H1 (cell line): ENCODE measurements at regions not wholly inside any gene's neighbourhood (a gene's known extent, or its start where the extent isn't known, plus 50 kb on each side); places are given as distances from the start of the nearest gene placed in this dataset.

Experiments
- CTCF ChIA-PET: fragments of 300-600 bp; sonication (Branson Sonifier 250); formaldehyde crosslinking; loops from one replicate; lab custom pipeline; 2021; ENCODE audit not compliant: partially characterized antibody; lab: Charles Lee
- POLR2A ChIA-PET: fragments of 300-600 bp; sonication (Branson Sonifier 250); formaldehyde crosslinking; loops from one replicate; lab custom pipeline; 2021; ENCODE audit warnings: inconsistent platforms; ENCODE audit not compliant: partially characterized antibody; lab: Charles Lee
- DNase-seq, 2 experiments: peaks; one replicate each; pipeline versions ENCODE4 v3.0.0 to v3.0.0-alpha.2; 2010 to 2022; ENCODE audit warnings: low spot score in 2 of 2, low read depth in 1 of 2, mixed read lengths in 1 of 2
- FAIRE-seq: peaks from 2 replicates; lab custom pipeline; 2011; peaks lifted over from hg19 to GRCh38; lab: Jason Lieb, UNC
- H2AFZ ChIP-seq: 2 replicates; pipeline ENCODE4 v1.8.1; 2012; ENCODE audit warnings: low read length, inconsistent platforms
- H2AK5ac ChIP-seq: 2 replicates; pipeline ENCODE4 v1.6.1; 2013; ENCODE audit warnings: low read depth, low read length
- H2BK120ac ChIP-seq: replicated peaks from 2 replicates; pipeline ENCODE3; 2013; ENCODE audit warnings: low read depth, low read length, inconsistent platforms
- H2BK12ac ChIP-seq: 2 replicates; pipeline ENCODE4 v1.6.1; 2013; ENCODE audit warnings: low read depth, low read length
- H2BK15ac ChIP-seq: 2 replicates; pipeline ENCODE4 v1.6.1; 2013; ENCODE audit warnings: low read length
- H2BK20ac ChIP-seq: 2 replicates; pipeline ENCODE4 v1.6.1; 2013; ENCODE audit warnings: low read length
- H2BK5ac ChIP-seq: 2 replicates; pipeline ENCODE4 v1.6.1; 2013; ENCODE audit warnings: low read depth, low read length
- H3K14ac ChIP-seq: 2 replicates; pipeline ENCODE4 v1.6.1; 2013; ENCODE audit warnings: inconsistent platforms; ENCODE audit not compliant: insufficient read length
- H3K18ac ChIP-seq: 2 replicates; pipeline ENCODE4 v1.6.1; 2013; ENCODE audit warnings: low read length; ENCODE audit errors: extremely low read depth
- H3K23ac ChIP-seq: 2 replicates; pipeline ENCODE4 v1.6.1; 2013; ENCODE audit warnings: inconsistent platforms; ENCODE audit not compliant: insufficient read length
- H3K23me2 ChIP-seq: 2 replicates; pipeline ENCODE4 v1.6.1; 2013; ENCODE audit warnings: low read depth, low read length
- H3K27ac ChIP-seq: 2 replicates; pipeline ENCODE4 v1.6.1; 2011; ENCODE audit warnings: low read depth, low read length, inconsistent platforms
- H3K27me3 ChIP-seq, 4 experiments: replicated peaks in 1 of 4; 1 replicate in 1 of 4; 2 replicates in 3 of 4; pipeline versions ENCODE4 v1.6.1 to v1.8.1; 2011 to 2013; ENCODE audit warnings: low read length in 3 of 4, mild to moderate bottlenecking in 3 of 4, inconsistent platforms in 2 of 4, mixed read lengths in 2 of 4, moderate library complexity in 1 of 4; ENCODE audit not compliant: control insufficient read depth in 3 of 4, insufficient read depth in 3 of 4; ENCODE audit errors: extremely low read depth in 1 of 4
- H3K36me3 ChIP-seq, 4 experiments: 2 replicates each; pipeline versions ENCODE4 v1.6.1 to v1.8.1; 2011 to 2013; ENCODE audit warnings: mild to moderate bottlenecking in 4 of 4, low read length in 3 of 4, moderate library complexity in 2 of 4, control low read depth in 1 of 4, inconsistent platforms in 1 of 4; ENCODE audit not compliant: insufficient read depth in 4 of 4, control insufficient read depth in 2 of 4
- H3K4ac ChIP-seq: replicated peaks from 2 replicates; pipeline ENCODE3; 2013; ENCODE audit warnings: low read length, low read depth, mixed read lengths, inconsistent platforms; ENCODE audit not compliant: insufficient read length
- H3K4me1 ChIP-seq, 4 experiments: replicated peaks in 1 of 4; 1 replicate in 1 of 4; 2 replicates in 3 of 4; pipeline versions ENCODE4 v1.6.1 to v1.8.1; 2011 to 2013; ENCODE audit warnings: low read length in 3 of 4, inconsistent platforms in 2 of 4, mixed read lengths in 1 of 4; ENCODE audit not compliant: insufficient read depth in 4 of 4, control insufficient read depth in 3 of 4
- H3K4me2 ChIP-seq, 2 experiments: 2 replicates each; pipeline versions ENCODE4 v1.6.1 to v1.8.1; 2011 to 2013; ENCODE audit warnings: low read depth in 2 of 2, low read length in 2 of 2, control low read depth in 1 of 2, inconsistent platforms in 1 of 2, mild to moderate bottlenecking in 1 of 2; ENCODE audit not compliant: insufficient read depth in 1 of 2
- H3K4me3 ChIP-seq, 4 experiments: fragments of 200-600, 300-600 bp in 1 of 4; sonication (generic), shearing (Covaris generic), sonication (Bioruptor Twin) in 1 of 4; 2 replicates each; pipeline versions ENCODE4 v1.5.1 to v1.8.1; 2011 to 2016; ENCODE audit warnings: low read length in 4 of 4, low read depth in 3 of 4, control low read depth in 2 of 4, inconsistent platforms in 2 of 4, mild to moderate bottlenecking in 2 of 4, mixed read lengths in 1 of 4, moderate library complexity in 1 of 4; ENCODE audit not compliant: insufficient read depth in 2 of 4; ENCODE audit errors: extremely low read depth in 1 of 4
- H3K56ac ChIP-seq: replicated peaks from 2 replicates; pipeline ENCODE3; 2013; ENCODE audit warnings: low read depth, mild to moderate bottlenecking, mixed read lengths, low read length, inconsistent platforms; ENCODE audit not compliant: insufficient read length
- H3K79me1 ChIP-seq: 2 replicates; pipeline ENCODE4 v1.6.1; 2013; ENCODE audit warnings: low read depth, low read length, control low read depth
- H3K79me2 ChIP-seq, 2 experiments: 2 replicates each; pipeline versions ENCODE4 v1.6.1 to v1.8.1; 2012 to 2013; ENCODE audit warnings: low read length in 2 of 2, mild to moderate bottlenecking in 2 of 2, inconsistent platforms in 1 of 2; ENCODE audit not compliant: insufficient read depth in 2 of 2, control insufficient read depth in 1 of 2
- H3K9ac ChIP-seq, 4 experiments: replicated peaks in 1 of 4; 1 replicate in 1 of 4; 2 replicates in 3 of 4; pipeline versions ENCODE4 v1.6.1 to v1.8.1; 2011 to 2013; ENCODE audit warnings: low read depth in 3 of 4, low read length in 3 of 4, control low read depth in 2 of 4, mild to moderate bottlenecking in 2 of 4, moderate library complexity in 2 of 4, inconsistent platforms in 1 of 4; ENCODE audit errors: extremely low read depth in 1 of 4
- H3K9me3 ChIP-seq, 2 experiments: 2 replicates each; pipeline versions ENCODE4 v1.6.1 to v1.8.1; 2012 to 2013; ENCODE audit warnings: mild to moderate bottlenecking in 2 of 2, moderate library complexity in 2 of 2, control low read depth in 1 of 2, inconsistent platforms in 1 of 2, low read depth in 1 of 2, low read length in 1 of 2, mixed read lengths in 1 of 2; ENCODE audit not compliant: insufficient read depth in 2 of 2
- H4K20me1 ChIP-seq, 2 experiments: replicated peaks in 1 of 2; 2 replicates each; pipeline versions ENCODE3 to v1.8.1; 2011 to 2013; ENCODE audit warnings: inconsistent platforms in 2 of 2, low read length in 2 of 2, mild to moderate bottlenecking in 1 of 2; ENCODE audit not compliant: insufficient read depth in 2 of 2, control insufficient read depth in 1 of 2
- H4K5ac ChIP-seq: 2 replicates; pipeline ENCODE4 v1.6.1; 2013; ENCODE audit warnings: low read length, low read depth, mixed read lengths, inconsistent platforms; ENCODE audit not compliant: insufficient read length
- H4K8ac ChIP-seq: 2 replicates; pipeline ENCODE4 v1.8.0; 2013; ENCODE audit warnings: mild to moderate bottlenecking, moderate library complexity, low read length, inconsistent platforms; ENCODE audit not compliant: insufficient read depth; ENCODE audit errors: extremely low read depth
- H4K91ac ChIP-seq: replicated peaks from 2 replicates; pipeline ENCODE3; 2013; ENCODE audit warnings: low read length, mixed read lengths, inconsistent platforms; ENCODE audit not compliant: insufficient read length
- POU5F1 ChIP-seq: IDR thresholded peaks from 2 replicates; pipeline ENCODE4 v1.6.1; 2011; ENCODE audit warnings: low read depth, mild to moderate bottlenecking, low read length, moderate library complexity
- SP2 ChIP-seq: IDR thresholded peaks from 2 replicates; pipeline ENCODE4 v1.6.1; 2012; ENCODE audit warnings: mild to moderate bottlenecking, low read length, inconsistent platforms
- SP4 ChIP-seq: IDR thresholded peaks from 2 replicates; pipeline ENCODE4 v1.6.1; 2012; ENCODE audit warnings: low read length, inconsistent platforms
- SUZ12 ChIP-seq: fragments of 200-600 bp; sonication (generic); IDR thresholded peaks from 2 replicates; pipeline ENCODE4 v1.6.1; 2012; ENCODE audit warnings: mild to moderate bottlenecking, inconsistent platforms, low read length, moderate library complexity, mixed read lengths
- TAF1 ChIP-seq: IDR thresholded peaks from 2 replicates; pipeline ENCODE4 v1.6.1; 2011; ENCODE audit warnings: mild to moderate bottlenecking, low read depth, low read length
- WGBS, 2 experiments: shearing (Covaris generic) in 1 of 2; methylation state at CpG; one replicate each; pipeline versions ENCODE4 v1.1.6 to v1.1.7; 2013 to 2015; ENCODE audit warnings: low lambda C conversion rate in 2 of 2, mixed read lengths in 2 of 2, inconsistent platforms in 1 of 2, low coverage in 1 of 2, missing lambda C conversion rate in 1 of 2; ENCODE audit not compliant: insufficient replicate concordance in 2 of 2, insufficient coverage in 1 of 2, insufficient read length in 1 of 2; ENCODE audit errors: extremely low coverage in 1 of 2, missing lambda C conversion rate in 1 of 2; 5-methylcytosine and 5-hydroxymethylcytosine counted together

DNA sequence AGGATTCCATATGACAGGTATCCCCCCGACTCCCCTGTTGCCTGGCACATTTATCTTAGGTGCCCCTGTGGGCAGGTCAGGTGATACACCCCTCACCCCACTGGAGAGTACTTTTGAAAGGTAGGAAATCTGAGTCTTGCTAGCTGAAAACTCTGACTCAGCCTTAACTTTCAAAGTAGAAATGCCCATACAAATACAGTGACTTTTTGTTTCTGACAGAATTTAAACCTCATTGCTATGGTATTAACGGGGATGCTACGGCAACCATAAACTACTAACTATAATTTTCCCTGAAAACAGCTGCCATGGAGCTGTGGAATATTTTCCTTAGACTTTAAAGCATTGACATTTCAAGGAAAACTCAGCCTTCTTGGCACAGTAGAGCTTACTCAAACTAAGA is 536.0 kb downstream of the RFPL4B start:
- Histone ChIP-seq H3K79me2 (no peaks in the 10 kb centered on the region), H2BK20ac (no peak overlapping the region), H3K79me1 (no peaks in the 10 kb centered on the region), H3K4me1 (no peaks in the 10 kb centered on the region; a peak in 1 of 7 replicates), H4K91ac (no peak overlapping the region), H3K4ac (no peak overlapping the region), H3K36me3 (no peaks in the 10 kb centered on the region), H3K9me3 (no peaks in the 10 kb centered on the region; a peak in 1 of 4 replicates), H2BK15ac (no peak overlapping the region), H3K23me2 (no peaks in the 10 kb centered on the region), H2AFZ (no peak overlapping the region), H2AK5ac (no peak overlapping the region), H3K27me3 (no peaks in the 10 kb centered on the region), H3K27ac (no peak overlapping the region), H3K56ac (no peak overlapping the region), H3K23ac (no peak overlapping the region), H3K14ac (no peak overlapping the region), H3K9ac (no peak overlapping the region), H3K4me2 (no peak overlapping the region), H2BK12ac (no peak overlapping the region), H2BK5ac (no peak overlapping the region), H3K18ac (no peak overlapping the region), H2BK120ac (no peak overlapping the region), H4K8ac (no peak overlapping the region), H3K4me3 (no peak overlapping the region), H4K20me1 (no peaks in the 10 kb centered on the region), H4K5ac (no peak overlapping the region)
- ChIA-PET CTCF (interaction anchor here (0.6 to 1.0 kb wide), 2 partner anchors 30 to 994 kb away, joined by 3 read pairs; no protein-coding TSS in a partner anchor), POLR2A (no interaction called here)
- no peak for FAIRE-seq
- 94% methylated on average over 3 of the region's 3 CpGs; no CpG with 5 or more reads in 1 of the 2 experiments for WGBS, 2 experiments
- DNase-seq = no peak
- no peak for TF ChIP-seq SP2
- no peak for TF ChIP-seq POU5F1
- no peak for TF ChIP-seq SUZ12
- TF ChIP-seq SP4 = no peak
- TF ChIP-seq TAF1 = no peak
